Neuronal stem cell (in vitro differentiated cells): ENCODE measurements at regions not wholly inside any gene's neighbourhood (a gene's known extent, or its start where the extent isn't known, plus 50 kb on each side); places are given as distances from the start of the nearest gene placed in this dataset.
"Not testable (repeated sequence)": the region's sequence is repeated elsewhere in the genome, so short reads cannot be mapped to it uniquely, and the experiment has no call there.

Source experiments
- DNase-seq: peaks from one replicate; pipeline ENCODE4 v3.0.0-alpha.2; 2013; ENCODE audit warnings: low spot score
- H2AFZ ChIP-seq: one replicate; pipeline ENCODE4 v1.6.1; 2013; ENCODE audit warnings: mild to moderate bottlenecking, low read length, inconsistent platforms
- H2AK5ac ChIP-seq: 2 replicates; pipeline ENCODE4 v1.6.1; 2013; ENCODE audit warnings: low read depth, mild to moderate bottlenecking, inconsistent platforms, low read length, moderate library complexity, mixed read lengths
- H2BK120ac ChIP-seq: 2 replicates; pipeline ENCODE4 v1.6.1; 2013; ENCODE audit warnings: low read depth, mild to moderate bottlenecking, inconsistent platforms, low read length, moderate library complexity, mixed read lengths
- H2BK12ac ChIP-seq: one replicate; pipeline ENCODE4 v1.6.1; 2013; ENCODE audit warnings: low read length, inconsistent platforms
- H2BK15ac ChIP-seq: 2 replicates; pipeline ENCODE4 v1.6.1; 2013; ENCODE audit warnings: mild to moderate bottlenecking, low read length, inconsistent platforms, mixed read lengths
- H2BK5ac ChIP-seq: one replicate; pipeline ENCODE4 v1.6.1; 2013; ENCODE audit warnings: inconsistent platforms, mild to moderate bottlenecking, low read length, moderate library complexity
- H3K14ac ChIP-seq: one replicate; pipeline ENCODE4 v1.6.1; 2013; ENCODE audit warnings: low read length, inconsistent platforms
- H3K18ac ChIP-seq: 2 replicates; pipeline ENCODE4 v1.6.1; 2013; ENCODE audit warnings: low read length, inconsistent platforms
- H3K23ac ChIP-seq: 2 replicates; pipeline ENCODE4 v1.6.1; 2013; ENCODE audit warnings: low read depth, mild to moderate bottlenecking, mixed read lengths, low read length, inconsistent platforms; ENCODE audit not compliant: poor library complexity
- H3K27ac ChIP-seq: replicated peaks from 3 replicates; pipeline ENCODE4 v1.5.1; 2013; ENCODE audit warnings: low read length, inconsistent platforms
- H3K27me3 ChIP-seq, 3 experiments: 2 replicates each; pipeline ENCODE4 v1.6.1; 2013; ENCODE audit warnings: low read length in 3 of 3, mild to moderate bottlenecking in 2 of 3, inconsistent platforms in 1 of 3, low read depth in 1 of 3, mixed read lengths in 1 of 3, moderate library complexity in 1 of 3; ENCODE audit not compliant: control insufficient read depth in 3 of 3, insufficient read depth in 3 of 3
- H3K36me3 ChIP-seq, 2 donors: replicated peaks in 1 of 2; 2 replicates each; pipeline ENCODE4 v1.6.1; 2013; ENCODE audit warnings: low read length in 2 of 2; ENCODE audit not compliant: control insufficient read depth in 2 of 2, insufficient read depth in 2 of 2
- H3K4ac ChIP-seq: 2 replicates; pipeline ENCODE4 v1.6.1; 2013; ENCODE audit warnings: inconsistent platforms, mild to moderate bottlenecking, low read length, moderate library complexity
- H3K4me1 ChIP-seq, 2 donors: 1 replicate in 1 of 2; 2 replicates in 1 of 2; pipeline ENCODE4 v1.6.1; 2013; ENCODE audit warnings: low read length in 2 of 2, low read depth in 1 of 2; ENCODE audit not compliant: control insufficient read depth in 2 of 2, insufficient read depth in 1 of 2
- H3K4me2 ChIP-seq: one replicate; pipeline ENCODE4 v1.6.1; 2013; ENCODE audit warnings: mild to moderate bottlenecking, low read length, inconsistent platforms; ENCODE audit not compliant: insufficient read depth, poor library complexity, severe bottlenecking
- H3K4me3 ChIP-seq, 2 donors: 2 replicates each; pipeline ENCODE4 v1.5.1; 2013; ENCODE audit warnings: low read length in 2 of 2, mild to moderate bottlenecking in 2 of 2, inconsistent platforms in 1 of 2, moderate library complexity in 1 of 2
- H3K79me1 ChIP-seq: one replicate; pipeline ENCODE4 v1.6.1; 2013; ENCODE audit warnings: low read depth, mild to moderate bottlenecking, inconsistent platforms, low read length, moderate library complexity
- H3K9ac ChIP-seq: one replicate; pipeline ENCODE4 v1.6.1; 2013; ENCODE audit warnings: mild to moderate bottlenecking, low read depth, low read length, inconsistent platforms; ENCODE audit not compliant: poor library complexity
- H3K9me3 ChIP-seq, 2 donors: replicated peaks in 1 of 2; 2 replicates each; pipeline versions ENCODE3 to v1.6.1; 2013; ENCODE audit warnings: low read length in 2 of 2, mild to moderate bottlenecking in 2 of 2, inconsistent platforms in 1 of 2, low read depth in 1 of 2, mixed read lengths in 1 of 2, moderate library complexity in 1 of 2; ENCODE audit not compliant: control insufficient read depth in 2 of 2, insufficient read depth in 1 of 2
- H4K8ac ChIP-seq: one replicate; pipeline ENCODE4 v1.6.1; 2013; ENCODE audit warnings: low read depth, mild to moderate bottlenecking, inconsistent platforms, low read length, moderate library complexity
- H4K91ac ChIP-seq: one replicate; pipeline ENCODE4 v1.6.1; 2013; ENCODE audit warnings: low read length, low read depth, mild to moderate bottlenecking, inconsistent platforms; ENCODE audit not compliant: poor library complexity
- WGBS, 2 donors: extraction: QIAGEN DNeasy Blood & Tissue Kit; methylation state at CpG; one replicate each; pipeline ENCODE4 v1.1.7; 2013; ENCODE audit warnings: missing lambda C conversion rate in 2 of 2, mixed read lengths in 1 of 2; ENCODE audit not compliant: insufficient read length in 2 of 2, insufficient replicate concordance in 1 of 2; ENCODE audit errors: extremely low coverage in 2 of 2; 5-methylcytosine and 5-hydroxymethylcytosine counted together

DNA sequence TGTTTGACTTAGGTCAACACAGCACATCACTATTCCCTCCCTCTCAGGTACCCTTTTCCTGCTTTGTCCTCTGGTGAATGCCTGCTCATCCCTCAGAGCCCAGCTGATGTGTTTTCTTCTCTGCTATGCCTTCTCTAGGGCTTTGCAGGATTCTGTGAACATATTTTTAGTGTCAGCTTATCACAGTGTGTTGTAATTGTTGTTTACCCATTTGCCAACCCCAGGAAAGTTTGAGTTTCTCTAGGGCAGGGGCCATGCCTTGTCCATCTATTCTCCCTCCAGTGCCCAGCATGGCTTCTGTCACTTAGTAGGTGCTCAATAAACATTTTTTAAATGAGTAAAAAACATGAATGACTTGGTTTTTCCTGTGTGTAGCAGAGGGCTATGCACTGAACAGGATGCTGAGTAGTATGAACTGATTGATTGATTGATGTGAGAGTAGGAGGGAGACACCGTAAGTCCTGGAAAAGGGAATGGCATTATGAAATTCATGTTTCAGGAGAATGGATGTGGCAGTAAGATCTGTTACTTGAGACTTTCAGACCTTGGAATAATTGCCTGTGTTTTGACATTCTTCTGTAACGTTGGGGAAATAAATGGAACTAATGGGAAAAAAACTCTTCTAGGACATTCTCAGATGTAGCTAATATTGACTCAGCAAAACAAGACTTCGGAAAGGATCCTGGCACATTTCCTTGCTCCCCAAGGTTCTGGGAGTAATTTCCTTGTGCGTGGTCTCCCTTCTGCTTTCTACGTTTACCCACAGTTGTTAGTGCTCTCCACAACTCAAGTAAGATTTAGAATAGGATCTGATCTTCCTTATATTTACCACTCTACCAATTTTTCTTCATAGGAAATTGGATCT, 267.3 kb upstream of the TBL1XR1 start:
- peaks cover 0 to 2% of the 10 kb centered on the region in 2 donors for H3K9me3 ChIP-seq
- no peak overlapping the region for H3K9ac ChIP-seq
- no peak overlapping the region for H2AK5ac ChIP-seq
- no peak overlapping the region for H3K23ac ChIP-seq
- no peaks in the 10 kb centered on the region for H3K27me3 ChIP-seq
- no CpG with 5 or more reads among the region's 5 CpGs for WGBS, 2 donors
- H2BK15ac ChIP-seq: no peak overlapping the region
- H2AFZ ChIP-seq: peak overlapping the region; percentile 60
- no peak overlapping the region for H3K27ac ChIP-seq
- H2BK5ac ChIP-seq: no peak overlapping the region
- H3K4me3 ChIP-seq: no peak overlapping the region
- no peak overlapping the region for H2BK12ac ChIP-seq
- no peak overlapping the region for H4K8ac ChIP-seq
- no peaks in the 10 kb centered on the region for H3K36me3 ChIP-seq
- H3K14ac ChIP-seq: no peak overlapping the region
- no peak overlapping the region for H4K91ac ChIP-seq
- H2BK120ac ChIP-seq: no peak overlapping the region
- H3K18ac ChIP-seq: no peak overlapping the region
- peaks cover 10 to 32% of the 10 kb centered on the region in 2 donors for H3K4me1 ChIP-seq
- no peak overlapping the region for H3K4me2 ChIP-seq
- H3K4ac ChIP-seq: no peak overlapping the region
- H3K79me1 ChIP-seq: no peaks in the 10 kb centered on the region
- no peak for DNase-seq

DNA sequence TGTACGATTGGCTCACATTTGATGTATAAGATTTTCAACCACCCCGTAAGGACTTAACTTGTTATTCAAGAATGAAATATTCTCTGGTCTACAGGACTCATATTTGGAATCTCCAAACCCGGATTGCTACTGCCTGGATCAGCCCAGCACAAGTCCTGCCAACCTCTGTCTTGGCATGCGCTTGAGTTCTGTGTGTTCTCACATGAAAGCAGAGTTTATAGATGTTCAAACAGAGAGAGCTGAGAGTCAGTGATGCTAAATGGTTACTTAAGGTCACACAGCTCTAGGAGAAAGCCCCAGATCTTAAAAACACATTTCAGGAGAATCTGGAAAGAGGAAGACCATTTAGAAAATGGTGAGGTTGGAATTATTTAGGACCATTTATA, 268.0 kb upstream of the TBL1XR1 start:
- Histone ChIP-seq H3K27me3 (no peaks in the 10 kb centered on the region), H2BK5ac (no peak overlapping the region), H2AFZ (no peak overlapping the region), H3K14ac (no peak overlapping the region), H3K23ac (no peak overlapping the region), H3K9me3 (peaks cover 0 to 2% of the 10 kb centered on the region in 2 donors), H2AK5ac (no peak overlapping the region), H3K36me3 (no peaks in the 10 kb centered on the region), H2BK15ac (no peak overlapping the region), H2BK12ac (no peak overlapping the region), H4K8ac (no peak overlapping the region), H4K91ac (no peak overlapping the region), H2BK120ac (no peak overlapping the region), H3K27ac (no peak overlapping the region), H3K4me1 (peaks cover 6 to 32% of the 10 kb centered on the region in 2 donors), H3K9ac (no peak overlapping the region), H3K4me3 (no peak overlapping the region), H3K79me1 (no peaks in the 10 kb centered on the region), H3K4me2 (no peak overlapping the region), H3K4ac (no peak overlapping the region), H3K18ac (no peak overlapping the region)
- WGBS, 2 donors: no CpG with 5 or more reads among the region's 4 CpGs
- no peak for DNase-seq

DNA sequence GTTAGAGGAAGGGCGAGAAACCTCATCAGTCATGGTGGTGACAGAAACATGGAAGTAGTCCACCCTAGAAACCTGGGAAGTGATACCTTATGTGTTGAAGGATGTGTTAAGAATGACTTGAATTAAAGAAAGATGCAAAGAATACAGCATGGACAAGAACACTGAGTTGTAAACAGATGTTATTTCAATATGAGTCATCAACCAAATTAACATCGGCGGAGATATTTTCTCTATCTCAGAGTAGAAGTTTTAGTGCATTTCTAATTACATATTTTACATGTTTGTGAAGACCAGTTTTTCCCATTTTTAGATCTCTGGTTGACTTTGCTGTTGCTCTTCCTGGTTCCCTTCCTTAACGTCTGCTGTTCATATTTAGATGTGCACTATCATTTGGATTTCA, 268.8 kb upstream of the TBL1XR1 start:
- DNase-seq: no peak
- Histone ChIP-seq H3K4ac (no peak overlapping the region), H3K4me2 (no peak overlapping the region), H2AK5ac (no peak overlapping the region), H3K27ac (no peak overlapping the region), H2BK5ac (no peak overlapping the region), H3K4me1 (peaks cover 6 to 26% of the 10 kb centered on the region in 2 donors), H4K91ac (no peak overlapping the region), H3K14ac (no peak overlapping the region), H2AFZ (no peak overlapping the region), H3K18ac (no peak overlapping the region), H3K4me3 (no peak overlapping the region), H3K9me3 (peaks cover 0 to 2% of the 10 kb centered on the region in 2 donors), H3K23ac (no peak overlapping the region), H3K27me3 (no peaks in the 10 kb centered on the region), H4K8ac (no peak overlapping the region), H2BK15ac (no peak overlapping the region), H2BK120ac (no peak overlapping the region), H3K36me3 (no peaks in the 10 kb centered on the region), H3K79me1 (no peaks in the 10 kb centered on the region), H3K9ac (no peak overlapping the region), H2BK12ac (no peak overlapping the region)
- no CpG with 5 or more reads among the region's 4 CpGs for WGBS, 2 donors

DNA sequence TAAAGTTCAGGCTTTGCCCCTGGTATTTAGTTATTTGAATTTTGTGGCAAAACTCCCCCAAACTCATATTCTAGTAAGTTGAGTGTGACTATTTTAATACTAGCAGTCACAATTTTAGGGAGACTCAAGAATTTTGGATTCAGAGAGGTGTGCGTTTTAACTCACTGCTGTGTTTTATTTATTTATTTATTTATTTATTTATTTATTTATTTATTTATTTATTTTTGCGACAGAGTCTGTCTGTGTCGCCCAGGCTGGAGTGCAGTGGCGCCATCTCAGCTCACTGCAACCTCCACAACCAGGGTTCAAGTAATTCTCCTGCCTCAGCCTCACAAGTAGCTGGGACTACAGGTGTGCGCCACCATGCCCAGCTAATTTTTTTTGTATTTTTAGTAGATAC, 269.3 kb upstream of the TBL1XR1 start:
- not testable (repeated sequence) for H2BK120ac ChIP-seq, H3K4me2 ChIP-seq, H3K27me3 ChIP-seq, H3K79me1 ChIP-seq, H2BK12ac ChIP-seq, H3K18ac ChIP-seq, H3K4ac ChIP-seq, H3K27ac ChIP-seq, H3K9me3 ChIP-seq, H2BK15ac ChIP-seq, H3K9ac ChIP-seq, H3K23ac ChIP-seq, H2AFZ ChIP-seq, H3K36me3 ChIP-seq, H3K14ac ChIP-seq, H4K8ac ChIP-seq, H3K4me3 ChIP-seq, H2AK5ac ChIP-seq, H2BK5ac ChIP-seq, H4K91ac ChIP-seq, DNase-seq
- H3K4me1 ChIP-seq: peaks cover 6 to 26% of the 10 kb centered on the region in 2 donors
- no CpG with 5 or more reads among the region's 5 CpGs for WGBS, 2 donors
